GM12875 (cell line): ENCODE measurements at regions not wholly inside any gene's neighbourhood (a gene's known extent, or its start where the extent isn't known, plus 50 kb on each side); places are given as distances from the start of the nearest gene placed in this dataset.
"Not testable (repeated sequence)": the region's sequence is repeated elsewhere in the genome, so short reads cannot be mapped to it uniquely, and the experiment has no call there.

Source experiments
- H3K4me3 ChIP-seq: one replicate; pipeline ENCODE4 v1.5.1; 2011; ENCODE audit warnings: low read depth, low read length, control low read depth
- TF ChIP-seq, protein P1 (sequence below): IDR thresholded peaks from 2 replicates; pipeline ENCODE4 v1.5.1; 2011; ENCODE audit warnings: low read depth, mild to moderate bottlenecking, control low read depth, inconsistent platforms, low read length, moderate library complexity, borderline replicate concordance; ENCODE audit not compliant: insufficient read depth

- TF ChIP-seq, protein P1, sequence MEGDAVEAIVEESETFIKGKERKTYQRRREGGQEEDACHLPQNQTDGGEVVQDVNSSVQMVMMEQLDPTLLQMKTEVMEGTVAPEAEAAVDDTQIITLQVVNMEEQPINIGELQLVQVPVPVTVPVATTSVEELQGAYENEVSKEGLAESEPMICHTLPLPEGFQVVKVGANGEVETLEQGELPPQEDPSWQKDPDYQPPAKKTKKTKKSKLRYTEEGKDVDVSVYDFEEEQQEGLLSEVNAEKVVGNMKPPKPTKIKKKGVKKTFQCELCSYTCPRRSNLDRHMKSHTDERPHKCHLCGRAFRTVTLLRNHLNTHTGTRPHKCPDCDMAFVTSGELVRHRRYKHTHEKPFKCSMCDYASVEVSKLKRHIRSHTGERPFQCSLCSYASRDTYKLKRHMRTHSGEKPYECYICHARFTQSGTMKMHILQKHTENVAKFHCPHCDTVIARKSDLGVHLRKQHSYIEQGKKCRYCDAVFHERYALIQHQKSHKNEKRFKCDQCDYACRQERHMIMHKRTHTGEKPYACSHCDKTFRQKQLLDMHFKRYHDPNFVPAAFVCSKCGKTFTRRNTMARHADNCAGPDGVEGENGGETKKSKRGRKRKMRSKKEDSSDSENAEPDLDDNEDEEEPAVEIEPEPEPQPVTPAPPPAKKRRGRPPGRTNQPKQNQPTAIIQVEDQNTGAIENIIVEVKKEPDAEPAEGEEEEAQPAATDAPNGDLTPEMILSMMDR = peak; percentile 27; the same call in 1 of the 2 replicates
Measured at GRCh38 chr15:30755036-30755687, 129.2 kb downstream of the ARHGAP11B start.

DNA sequence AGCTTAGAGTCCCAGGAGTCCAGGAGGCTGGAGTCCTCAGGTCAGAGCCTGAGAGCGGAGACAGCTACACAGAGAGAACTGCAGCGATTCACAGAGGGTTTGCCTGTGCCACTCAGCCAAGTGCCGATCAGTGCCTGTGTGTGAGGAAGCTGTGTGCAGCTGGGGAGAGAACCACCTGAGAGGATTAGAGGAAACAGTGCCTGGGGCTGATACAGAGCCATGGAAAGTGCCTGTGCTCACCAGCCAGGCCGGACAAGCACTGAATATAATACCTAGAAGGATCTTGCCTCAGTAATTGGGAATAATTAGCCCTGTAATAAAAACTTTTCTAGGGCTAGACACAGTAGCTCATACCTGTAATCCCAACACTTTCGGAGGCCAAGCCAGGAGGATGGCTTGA, 134.7 kb downstream of the ARHGAP11B start:
- H3K4me3 ChIP-seq = not testable (repeated sequence)

More at GRCh38 chr15:30755036-30755687, 129.2 kb downstream of the ARHGAP11B start:
- not testable (repeated sequence) for H3K4me3 ChIP-seq

DNA sequence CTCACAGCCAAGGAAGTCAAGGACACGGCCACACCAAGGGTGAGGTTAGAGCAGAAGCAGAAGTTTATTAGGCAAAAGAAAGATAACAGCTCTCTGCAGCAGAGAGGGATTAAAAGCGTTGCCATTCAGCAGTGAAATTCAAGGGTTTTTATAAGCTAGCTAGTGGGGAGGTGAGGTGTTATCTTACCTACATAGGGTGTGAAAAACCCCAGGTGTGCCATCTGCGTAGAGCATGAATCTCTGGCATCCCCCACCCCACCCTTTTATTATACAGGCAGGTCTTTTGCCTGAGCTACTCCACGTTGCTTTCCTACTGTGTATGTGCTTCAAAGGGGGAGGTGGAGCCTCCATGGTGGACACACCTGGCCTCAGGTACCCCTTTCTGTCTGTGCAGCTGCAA, 135.4 kb downstream of the ARHGAP11B start:
- H3K4me3 ChIP-seq = not testable (repeated sequence)

- H3K4me3 ChIP-seq = not testable (repeated sequence)
Measured at GRCh38 chr15:30769390-30770124, 134.2 kb upstream of the FAN1 start.

- TF ChIP-seq, protein P1 = no peak
- no peak overlapping the region for H3K4me3 ChIP-seq
Measured at GRCh38 chr15:30770759-30771158, 133.0 kb upstream of the FAN1 start.

GRCh38 chr15:30783019-30783418, 120.7 kb upstream of the FAN1 start:
- TF ChIP-seq, protein P1 = no peak
- H3K4me3 ChIP-seq = no peak overlapping the region

DNA sequence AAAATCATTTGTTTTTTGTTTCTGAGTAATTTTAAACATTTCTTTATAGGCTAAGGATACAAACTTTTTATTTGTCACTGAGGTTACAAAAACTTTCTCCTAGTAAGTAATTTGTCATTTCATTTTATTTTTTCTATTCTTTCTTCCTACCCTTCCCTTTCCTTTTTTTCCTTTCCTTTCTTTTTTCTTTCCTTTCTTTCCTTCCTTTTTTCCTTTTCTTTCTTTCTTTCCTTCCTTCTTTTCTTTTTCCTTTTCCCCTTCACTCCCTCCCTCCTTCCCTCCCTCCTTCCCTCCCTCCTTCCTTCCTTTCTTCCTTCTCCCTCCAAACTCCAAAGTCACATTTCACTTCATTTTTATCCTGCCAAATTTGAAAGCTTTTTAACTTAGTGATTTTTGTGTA, 115.1 kb upstream of the FAN1 start:
- no peak overlapping the region for H3K4me3 ChIP-seq
- TF ChIP-seq, protein P1 = no peak

GRCh38 chr15:30791239-30792175, 112.2 kb upstream of the FAN1 start:
- TF ChIP-seq, protein P1 = no peak
- no peak overlapping the region for H3K4me3 ChIP-seq

DNA sequence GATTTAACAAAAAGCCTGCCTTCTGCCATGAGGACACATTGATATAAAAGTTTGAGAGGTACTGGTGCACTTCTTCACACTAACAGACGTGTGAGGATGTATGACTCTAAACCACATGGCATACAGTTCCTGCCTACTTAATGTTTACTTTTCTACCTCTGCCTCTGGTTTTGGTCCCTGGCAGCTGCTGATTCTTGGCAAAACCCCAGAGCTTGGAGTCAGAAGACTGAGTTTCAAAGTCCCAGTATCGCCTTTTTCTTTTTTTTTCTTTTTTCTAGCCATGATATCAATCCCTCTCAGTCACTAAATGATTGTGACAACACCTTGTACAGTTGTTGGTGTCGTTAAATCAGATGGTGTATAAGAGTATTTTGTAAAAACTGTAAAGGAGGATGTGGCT, 110.9 kb upstream of the FAN1 start:
- not testable (repeated sequence) for H3K4me3 ChIP-seq
